H1 (cell line): ENCODE measurements at regions not wholly inside any gene's neighbourhood (a gene's known extent, or its start where the extent isn't known, plus 50 kb on each side); places are given as distances from the start of the nearest gene placed in this dataset.

ENCODE experiments used
- CTCF ChIA-PET: fragments of 300-600 bp; sonication (Branson Sonifier 250); formaldehyde crosslinking; loops from one replicate; lab custom pipeline; 2021; ENCODE audit not compliant: partially characterized antibody; lab: Charles Lee
- POLR2A ChIA-PET: fragments of 300-600 bp; sonication (Branson Sonifier 250); formaldehyde crosslinking; loops from one replicate; lab custom pipeline; 2021; ENCODE audit warnings: inconsistent platforms; ENCODE audit not compliant: partially characterized antibody; lab: Charles Lee
- DNase-seq, 2 experiments: peaks; one replicate each; pipeline versions ENCODE4 v3.0.0 to v3.0.0-alpha.2; 2010 to 2022; ENCODE audit warnings: low spot score in 2 of 2, low read depth in 1 of 2, mixed read lengths in 1 of 2
- FAIRE-seq: peaks from 2 replicates; lab custom pipeline; 2011; peaks lifted over from hg19 to GRCh38; lab: Jason Lieb, UNC
- H2AFZ ChIP-seq: 2 replicates; pipeline ENCODE4 v1.8.1; 2012; ENCODE audit warnings: low read length, inconsistent platforms
- H2AK5ac ChIP-seq: 2 replicates; pipeline ENCODE4 v1.6.1; 2013; ENCODE audit warnings: low read depth, low read length
- H2BK120ac ChIP-seq: replicated peaks from 2 replicates; pipeline ENCODE3; 2013; ENCODE audit warnings: low read depth, low read length, inconsistent platforms
- H2BK12ac ChIP-seq: 2 replicates; pipeline ENCODE4 v1.6.1; 2013; ENCODE audit warnings: low read depth, low read length
- H2BK15ac ChIP-seq: 2 replicates; pipeline ENCODE4 v1.6.1; 2013; ENCODE audit warnings: low read length
- H2BK20ac ChIP-seq: 2 replicates; pipeline ENCODE4 v1.6.1; 2013; ENCODE audit warnings: low read length
- H2BK5ac ChIP-seq: 2 replicates; pipeline ENCODE4 v1.6.1; 2013; ENCODE audit warnings: low read depth, low read length
- H3K14ac ChIP-seq: 2 replicates; pipeline ENCODE4 v1.6.1; 2013; ENCODE audit warnings: inconsistent platforms; ENCODE audit not compliant: insufficient read length
- H3K18ac ChIP-seq: 2 replicates; pipeline ENCODE4 v1.6.1; 2013; ENCODE audit warnings: low read length; ENCODE audit errors: extremely low read depth
- H3K23ac ChIP-seq: 2 replicates; pipeline ENCODE4 v1.6.1; 2013; ENCODE audit warnings: inconsistent platforms; ENCODE audit not compliant: insufficient read length
- H3K23me2 ChIP-seq: 2 replicates; pipeline ENCODE4 v1.6.1; 2013; ENCODE audit warnings: low read depth, low read length
- H3K27ac ChIP-seq: 2 replicates; pipeline ENCODE4 v1.6.1; 2011; ENCODE audit warnings: low read depth, low read length, inconsistent platforms
- H3K27me3 ChIP-seq, 4 experiments: replicated peaks in 1 of 4; 1 replicate in 1 of 4; 2 replicates in 3 of 4; pipeline versions ENCODE4 v1.6.1 to v1.8.1; 2011 to 2013; ENCODE audit warnings: low read length in 3 of 4, mild to moderate bottlenecking in 3 of 4, inconsistent platforms in 2 of 4, mixed read lengths in 2 of 4, moderate library complexity in 1 of 4; ENCODE audit not compliant: control insufficient read depth in 3 of 4, insufficient read depth in 3 of 4; ENCODE audit errors: extremely low read depth in 1 of 4
- H3K36me3 ChIP-seq, 4 experiments: 2 replicates each; pipeline versions ENCODE4 v1.6.1 to v1.8.1; 2011 to 2013; ENCODE audit warnings: mild to moderate bottlenecking in 4 of 4, low read length in 3 of 4, moderate library complexity in 2 of 4, control low read depth in 1 of 4, inconsistent platforms in 1 of 4; ENCODE audit not compliant: insufficient read depth in 4 of 4, control insufficient read depth in 2 of 4
- H3K4ac ChIP-seq: replicated peaks from 2 replicates; pipeline ENCODE3; 2013; ENCODE audit warnings: low read length, low read depth, mixed read lengths, inconsistent platforms; ENCODE audit not compliant: insufficient read length
- H3K4me1 ChIP-seq, 4 experiments: replicated peaks in 1 of 4; 1 replicate in 1 of 4; 2 replicates in 3 of 4; pipeline versions ENCODE4 v1.6.1 to v1.8.1; 2011 to 2013; ENCODE audit warnings: low read length in 3 of 4, inconsistent platforms in 2 of 4, mixed read lengths in 1 of 4; ENCODE audit not compliant: insufficient read depth in 4 of 4, control insufficient read depth in 3 of 4
- H3K4me2 ChIP-seq, 2 experiments: 2 replicates each; pipeline versions ENCODE4 v1.6.1 to v1.8.1; 2011 to 2013; ENCODE audit warnings: low read depth in 2 of 2, low read length in 2 of 2, control low read depth in 1 of 2, inconsistent platforms in 1 of 2, mild to moderate bottlenecking in 1 of 2; ENCODE audit not compliant: insufficient read depth in 1 of 2
- H3K4me3 ChIP-seq, 4 experiments: fragments of 200-600, 300-600 bp in 1 of 4; sonication (generic), shearing (Covaris generic), sonication (Bioruptor Twin) in 1 of 4; 2 replicates each; pipeline versions ENCODE4 v1.5.1 to v1.8.1; 2011 to 2016; ENCODE audit warnings: low read length in 4 of 4, low read depth in 3 of 4, control low read depth in 2 of 4, inconsistent platforms in 2 of 4, mild to moderate bottlenecking in 2 of 4, mixed read lengths in 1 of 4, moderate library complexity in 1 of 4; ENCODE audit not compliant: insufficient read depth in 2 of 4; ENCODE audit errors: extremely low read depth in 1 of 4
- H3K56ac ChIP-seq: replicated peaks from 2 replicates; pipeline ENCODE3; 2013; ENCODE audit warnings: low read depth, mild to moderate bottlenecking, mixed read lengths, low read length, inconsistent platforms; ENCODE audit not compliant: insufficient read length
- H3K79me1 ChIP-seq: 2 replicates; pipeline ENCODE4 v1.6.1; 2013; ENCODE audit warnings: low read depth, low read length, control low read depth
- H3K79me2 ChIP-seq, 2 experiments: 2 replicates each; pipeline versions ENCODE4 v1.6.1 to v1.8.1; 2012 to 2013; ENCODE audit warnings: low read length in 2 of 2, mild to moderate bottlenecking in 2 of 2, inconsistent platforms in 1 of 2; ENCODE audit not compliant: insufficient read depth in 2 of 2, control insufficient read depth in 1 of 2
- H3K9ac ChIP-seq, 4 experiments: replicated peaks in 1 of 4; 1 replicate in 1 of 4; 2 replicates in 3 of 4; pipeline versions ENCODE4 v1.6.1 to v1.8.1; 2011 to 2013; ENCODE audit warnings: low read depth in 3 of 4, low read length in 3 of 4, control low read depth in 2 of 4, mild to moderate bottlenecking in 2 of 4, moderate library complexity in 2 of 4, inconsistent platforms in 1 of 4; ENCODE audit errors: extremely low read depth in 1 of 4
- H3K9me3 ChIP-seq, 2 experiments: 2 replicates each; pipeline versions ENCODE4 v1.6.1 to v1.8.1; 2012 to 2013; ENCODE audit warnings: mild to moderate bottlenecking in 2 of 2, moderate library complexity in 2 of 2, control low read depth in 1 of 2, inconsistent platforms in 1 of 2, low read depth in 1 of 2, low read length in 1 of 2, mixed read lengths in 1 of 2; ENCODE audit not compliant: insufficient read depth in 2 of 2
- H4K20me1 ChIP-seq, 2 experiments: replicated peaks in 1 of 2; 2 replicates each; pipeline versions ENCODE3 to v1.8.1; 2011 to 2013; ENCODE audit warnings: inconsistent platforms in 2 of 2, low read length in 2 of 2, mild to moderate bottlenecking in 1 of 2; ENCODE audit not compliant: insufficient read depth in 2 of 2, control insufficient read depth in 1 of 2
- H4K5ac ChIP-seq: 2 replicates; pipeline ENCODE4 v1.6.1; 2013; ENCODE audit warnings: low read length, low read depth, mixed read lengths, inconsistent platforms; ENCODE audit not compliant: insufficient read length
- H4K8ac ChIP-seq: 2 replicates; pipeline ENCODE4 v1.8.0; 2013; ENCODE audit warnings: mild to moderate bottlenecking, moderate library complexity, low read length, inconsistent platforms; ENCODE audit not compliant: insufficient read depth; ENCODE audit errors: extremely low read depth
- H4K91ac ChIP-seq: replicated peaks from 2 replicates; pipeline ENCODE3; 2013; ENCODE audit warnings: low read length, mixed read lengths, inconsistent platforms; ENCODE audit not compliant: insufficient read length
- CBX8 ChIP-seq: fragments of 300-800, 300-1000 bp; sonication (generic); IDR thresholded peaks from 2 replicates; pipeline ENCODE4 v1.7.1; 2016; ENCODE audit warnings: low read depth, low read length, borderline replicate concordance
- KDM1A ChIP-seq: fragments of 200-600, 300-600 bp; sonication (generic); IDR thresholded peaks from 2 replicates; pipeline ENCODE4 v1.7.1; 2016; ENCODE audit warnings: mild to moderate bottlenecking, low read length, borderline replicate concordance
- MAFK ChIP-seq: IDR thresholded peaks from 2 replicates; pipeline ENCODE4 v1.6.1; 2012; ENCODE audit warnings: low read depth, mild to moderate bottlenecking, improper control_type of control experiment, low read length
- NANOG ChIP-seq: IDR thresholded peaks from 2 replicates; pipeline ENCODE4 v1.6.1; 2011; ENCODE audit warnings: low read length, low read depth, mild to moderate bottlenecking, inconsistent platforms; ENCODE audit not compliant: insufficient read depth, poor library complexity, severe bottlenecking
- NRF1 ChIP-seq: IDR thresholded peaks from 2 replicates; pipeline ENCODE4 v1.6.1; 2011; ENCODE audit warnings: mild to moderate bottlenecking, low read depth, low read length, improper control_type of control experiment
- POLR2A ChIP-seq, 2 experiments: IDR thresholded peaks; 1 replicate in 1 of 2; 2 replicates in 1 of 2; pipeline ENCODE4 v1.6.1; 2011; ENCODE audit warnings: low read depth in 2 of 2, low read length in 2 of 2, mild to moderate bottlenecking in 2 of 2; ENCODE audit errors: control extremely low read depth in 1 of 2
- SP1 ChIP-seq: IDR thresholded peaks from 2 replicates; pipeline ENCODE4 v1.6.1; 2011; ENCODE audit warnings: low read depth, low read length
- WGBS, 2 experiments: shearing (Covaris generic) in 1 of 2; methylation state at CpG; one replicate each; pipeline versions ENCODE4 v1.1.6 to v1.1.7; 2013 to 2015; ENCODE audit warnings: low lambda C conversion rate in 2 of 2, mixed read lengths in 2 of 2, inconsistent platforms in 1 of 2, low coverage in 1 of 2, missing lambda C conversion rate in 1 of 2; ENCODE audit not compliant: insufficient replicate concordance in 2 of 2, insufficient coverage in 1 of 2, insufficient read length in 1 of 2; ENCODE audit errors: extremely low coverage in 1 of 2, missing lambda C conversion rate in 1 of 2; 5-methylcytosine and 5-hydroxymethylcytosine counted together

DNA sequence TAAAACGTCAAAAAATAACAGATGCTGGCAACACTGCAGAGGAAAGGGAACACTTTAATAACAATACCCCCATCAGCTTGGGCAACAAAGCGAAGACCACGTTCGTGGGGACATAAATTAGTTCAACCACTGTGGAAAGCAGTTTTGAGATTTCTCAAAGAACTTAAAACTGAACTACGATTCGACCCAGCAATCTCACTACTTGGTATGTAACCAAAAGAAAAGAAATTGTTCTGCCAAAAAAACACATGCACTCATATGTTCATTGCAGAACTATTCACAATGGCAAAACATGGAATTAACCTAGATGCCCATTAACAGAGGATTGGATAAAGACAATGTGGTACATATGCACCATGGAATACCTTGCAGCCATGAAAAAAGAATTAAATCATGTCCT is 81.2 kb upstream of the RAP1B start:
- Histone ChIP-seq H3K36me3 (no peaks in the 10 kb centered on the region), H2AFZ (no peak overlapping the region), H3K23ac (no peak overlapping the region), H2BK20ac (no peak overlapping the region), H4K5ac (no peak overlapping the region), H3K4me2 (no peak overlapping the region), H3K9ac (no peak overlapping the region), H3K56ac (no peak overlapping the region), H3K18ac (no peak overlapping the region), H3K23me2 (no peaks in the 10 kb centered on the region), H3K4me1 (no peaks in the 10 kb centered on the region), H2BK5ac (no peak overlapping the region), H3K79me2 (no peaks in the 10 kb centered on the region), H3K79me1 (no peaks in the 10 kb centered on the region), H3K27ac (no peak overlapping the region), H2BK120ac (no peak overlapping the region), H4K20me1 (no peaks in the 10 kb centered on the region), H2AK5ac (no peak overlapping the region), H3K4me3 (no peak overlapping the region), H2BK15ac (no peak overlapping the region), H4K91ac (no peak overlapping the region), H3K9me3 (peaks cover 6 to 10% of the 10 kb centered on the region in 2 experiments; a peak in 2 of 4 replicates), H3K4ac (no peak overlapping the region), H2BK12ac (no peak overlapping the region), H3K27me3 (no peaks in the 10 kb centered on the region), H3K14ac (no peak overlapping the region), H4K8ac (no peak overlapping the region)
- ChIA-PET CTCF (no interaction called here), POLR2A (no interaction called here)
- FAIRE-seq (no peak), DNase-seq (no peak)
- WGBS, 2 experiments, result 98% methylated on average over 6 of the region's 6 CpGs; no CpG with 5 or more reads in 1 of the 2 experiments
- TF ChIP-seq POLR2A (IDR thresholded peaks at IDR 0.05; ENCODE audit: control extremely low read depth in 1 of 2, low read depth in 2 of 2, low read length in 2 of 2) (no peak), MAFK (no peak), KDM1A (no peak), NRF1 (no peak), CBX8 (no peak), NANOG (no peak), SP1 (no peak)
